Gastroesophageal sphincter (tissue), 3 donors: ENCODE measurements at regions not wholly inside any gene's neighbourhood (a gene's known extent, or its start where the extent isn't known, plus 50 kb on each side); places are given as distances from the start of the nearest gene placed in this dataset.
"Not testable (repeated sequence)": the region's sequence is repeated elsewhere in the genome, so short reads cannot be mapped to it uniquely, and the experiment has no call there.

Source experiments
- EP300 ChIP-seq: sonication (generic); formaldehyde crosslinking; IDR thresholded peaks from one replicate; pipeline ENCODE4 v1.6.1; 2017; ENCODE audit warnings: antibody characterized with exemption, mild to moderate bottlenecking
- POLR2A ChIP-seq, 2 donors: fragments of 450-650 bp; IDR thresholded peaks; one replicate each; pipeline ENCODE4 v1.6.1; 2017; ENCODE audit warnings: antibody characterized with exemption in 2 of 2, mild to moderate bottlenecking in 2 of 2, moderate library complexity in 1 of 2
- TF ChIP-seq, protein P1 (sequence below), 4 experiments: fragments of 200-600 bp in 2 of 4; fragments of 450-650 bp in 2 of 4; sonication (generic) in 1 of 4; IDR thresholded peaks; one replicate each; pipeline ENCODE4 v1.5.1; 2017 to 2019; ENCODE audit warnings: antibody characterized with exemption in 4 of 4, mild to moderate bottlenecking in 2 of 4, moderate library complexity in 2 of 4

DNA sequence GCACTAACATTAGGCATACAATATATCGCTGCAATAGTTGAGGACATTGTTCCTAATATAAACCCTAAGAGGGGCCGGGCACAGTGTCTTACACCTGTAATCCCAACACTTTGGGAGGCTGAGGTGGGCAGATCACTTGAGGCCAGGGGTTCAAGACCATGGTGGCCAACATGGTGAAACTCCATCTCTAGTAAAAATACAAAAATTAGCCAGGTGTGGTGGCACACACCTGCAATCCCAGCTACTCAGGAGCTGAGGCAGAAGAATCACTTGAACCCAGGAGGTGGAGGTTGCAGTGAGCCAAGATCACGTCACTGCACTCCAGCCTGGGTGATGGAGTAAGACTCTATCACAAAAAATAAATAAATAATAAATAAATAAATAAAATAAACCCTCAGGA is 310.9 kb downstream of the GOLGA6L6 start:
- TF ChIP-seq POLR2A (IDR thresholded peaks at IDR 0.05); EP300: not testable (repeated sequence)
- TF ChIP-seq, protein P1, sequence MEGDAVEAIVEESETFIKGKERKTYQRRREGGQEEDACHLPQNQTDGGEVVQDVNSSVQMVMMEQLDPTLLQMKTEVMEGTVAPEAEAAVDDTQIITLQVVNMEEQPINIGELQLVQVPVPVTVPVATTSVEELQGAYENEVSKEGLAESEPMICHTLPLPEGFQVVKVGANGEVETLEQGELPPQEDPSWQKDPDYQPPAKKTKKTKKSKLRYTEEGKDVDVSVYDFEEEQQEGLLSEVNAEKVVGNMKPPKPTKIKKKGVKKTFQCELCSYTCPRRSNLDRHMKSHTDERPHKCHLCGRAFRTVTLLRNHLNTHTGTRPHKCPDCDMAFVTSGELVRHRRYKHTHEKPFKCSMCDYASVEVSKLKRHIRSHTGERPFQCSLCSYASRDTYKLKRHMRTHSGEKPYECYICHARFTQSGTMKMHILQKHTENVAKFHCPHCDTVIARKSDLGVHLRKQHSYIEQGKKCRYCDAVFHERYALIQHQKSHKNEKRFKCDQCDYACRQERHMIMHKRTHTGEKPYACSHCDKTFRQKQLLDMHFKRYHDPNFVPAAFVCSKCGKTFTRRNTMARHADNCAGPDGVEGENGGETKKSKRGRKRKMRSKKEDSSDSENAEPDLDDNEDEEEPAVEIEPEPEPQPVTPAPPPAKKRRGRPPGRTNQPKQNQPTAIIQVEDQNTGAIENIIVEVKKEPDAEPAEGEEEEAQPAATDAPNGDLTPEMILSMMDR (IDR thresholded peaks at IDR 0.05): not testable (repeated sequence)
